T-helper 2 cell treated with Interferon-gamma antibody and Interleukin-4, amounts not matched to agents 100 ng/mL and 5 ng/mL, for 36 hours (primary cell): ENCODE measurements at regions not wholly inside any gene's neighbourhood (a gene's known extent, or its start where the extent isn't known, plus 50 kb on each side); places are given as distances from the start of the nearest gene placed in this dataset.
"Not testable (repeated sequence)": the region's sequence is repeated elsewhere in the genome, so short reads cannot be mapped to it uniquely, and the experiment has no call there.

Experiments
- intact Hi-C: fragments of 100-400 bp; cut with micrococcal nuclease; formaldehyde crosslinking; loops from one replicate; pipeline ENCODE4 v1.15.1; 2023

- intact Hi-C loops, result no loop called here
These were observed 1084.6 kb upstream of the TMEFF2 start for GRCh38 chr2:193279361-193279760.

- intact Hi-C loops, result no loop called here
These were observed 1082.3 kb upstream of the TMEFF2 start for GRCh38 chr2:193276988-193277387.

DNA sequence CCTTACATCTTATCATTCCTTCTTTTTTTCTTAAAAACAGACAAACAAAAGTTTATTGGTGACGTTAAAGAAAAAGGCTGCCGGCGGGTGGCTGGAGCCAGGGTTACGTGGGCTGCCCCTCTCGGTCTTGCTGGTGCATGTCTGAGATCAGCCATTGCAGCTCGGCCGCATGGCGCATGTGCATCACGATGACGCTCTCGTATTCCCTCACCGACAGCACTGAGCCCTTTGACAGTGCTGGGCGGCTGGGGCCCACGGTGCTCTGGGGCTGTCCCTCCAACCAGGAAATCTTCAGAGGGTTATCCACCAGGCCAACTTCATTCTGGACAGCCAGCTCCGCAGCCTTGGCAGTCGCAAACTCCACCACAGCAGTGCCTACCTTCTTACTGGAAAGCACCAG lies 1081.8 kb upstream of the TMEFF2 start:
- intact Hi-C loops, result no loop called here

DNA sequence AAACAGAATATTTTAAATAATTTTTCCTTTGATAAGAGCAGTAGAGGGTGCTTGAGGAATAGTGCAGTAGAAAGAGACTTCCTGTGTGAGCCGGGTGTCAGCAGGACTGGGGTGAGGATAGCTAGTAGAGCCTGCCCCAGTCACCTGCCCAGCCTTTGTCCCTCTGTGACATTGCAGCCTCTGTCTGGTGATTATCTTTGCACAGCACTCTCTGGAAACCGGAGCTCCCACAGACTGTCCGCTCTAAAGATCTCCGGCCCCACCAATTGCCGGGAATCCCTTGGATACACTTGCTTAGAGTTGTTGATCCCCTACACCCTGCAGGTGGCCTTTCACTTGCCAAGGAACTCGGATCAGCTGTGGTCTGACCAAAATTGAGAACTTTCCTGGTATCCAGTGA lies 1081.3 kb upstream of the TMEFF2 start:
- intact Hi-C loops, result no loop called here

GRCh38 chr2:193272011-193272410 lies 1077.3 kb upstream of the TMEFF2 start:
- intact Hi-C loops, result no loop called here

- intact Hi-C loops, result no loop called here
These were observed 1076.1 kb upstream of the TMEFF2 start for GRCh38 chr2:193270816-193271215.

GRCh38 chr2:193267496-193268002 lies 1072.8 kb upstream of the TMEFF2 start:
- intact Hi-C loops, result no loop called here

GRCh38 chr2:193253014-193253530 lies 1058.3 kb upstream of the TMEFF2 start:
- intact Hi-C loops, result no loop called here

DNA sequence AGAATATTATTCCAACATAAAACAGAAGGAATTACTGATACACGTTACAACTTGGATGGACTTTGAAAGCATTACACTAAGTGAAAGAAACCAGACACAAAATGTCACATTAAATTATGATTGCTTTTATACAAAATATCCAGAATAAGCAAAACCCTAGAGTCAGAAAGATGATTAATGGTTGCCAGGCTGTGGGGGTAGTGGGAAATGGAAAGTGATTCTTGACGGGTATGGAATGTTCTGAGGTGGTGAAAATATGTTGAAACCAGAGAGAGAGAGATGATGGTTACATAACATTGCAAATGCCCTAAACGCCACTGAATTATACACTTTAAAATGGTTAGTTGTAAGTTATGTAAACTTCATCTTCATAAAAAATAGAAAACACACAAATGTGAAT lies 1057.2 kb upstream of the TMEFF2 start:
- intact Hi-C loops, result no loop called here

GRCh38 chr2:193250389-193250788 lies 1055.7 kb upstream of the TMEFF2 start:
- intact Hi-C loops, result no loop called here

GRCh38 chr2:193240752-193241151 lies 1046.0 kb upstream of the TMEFF2 start:
- intact Hi-C loops, result no loop called here

DNA sequence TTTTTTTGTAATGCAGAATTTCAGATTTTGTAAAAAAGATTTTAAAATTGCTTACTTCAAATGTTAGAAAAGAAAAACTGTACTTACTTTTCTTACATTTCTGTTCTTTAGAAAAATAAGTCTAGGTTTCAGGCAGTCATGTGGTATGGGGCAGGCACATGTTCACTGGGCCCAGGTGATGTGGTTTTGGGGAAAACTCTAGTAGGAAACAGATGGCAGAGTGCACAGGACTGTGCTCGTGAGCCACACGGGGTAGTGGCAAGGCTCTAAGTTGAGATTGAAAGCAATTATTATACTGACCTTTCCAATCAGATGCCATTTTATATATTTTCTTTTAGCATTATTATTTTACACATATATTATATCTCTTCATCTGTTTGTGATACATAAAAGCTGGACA lies 1036.9 kb upstream of the TMEFF2 start:
- intact Hi-C loops, result no loop called here

- intact Hi-C loops, result no loop called here
These were observed 1033.5 kb upstream of the TMEFF2 start for GRCh38 chr2:193228276-193228675.

DNA sequence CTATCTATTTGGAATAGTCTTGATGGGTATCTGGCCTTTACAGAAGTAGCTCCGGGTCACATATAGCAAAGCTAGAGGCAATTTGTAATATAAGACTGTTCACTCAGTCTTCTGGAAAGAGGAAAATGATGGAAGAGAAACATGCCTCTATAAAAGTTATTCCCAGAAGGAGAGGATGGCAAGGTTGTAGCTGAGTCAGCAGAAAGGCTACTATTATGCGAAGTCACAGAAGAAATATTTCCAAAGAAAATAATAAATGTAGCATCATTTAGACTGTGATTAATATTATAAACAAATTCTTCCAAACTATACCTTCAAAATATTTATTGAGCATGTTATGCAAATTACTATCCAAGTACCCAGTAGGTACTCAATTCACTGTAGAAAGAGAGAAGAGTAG lies 1027.7 kb upstream of the TMEFF2 start:
- intact Hi-C loops, result no loop called here

- intact Hi-C loops, result no loop called here
These were observed 1024.7 kb upstream of the TMEFF2 start for GRCh38 chr2:193219413-193219812.

DNA sequence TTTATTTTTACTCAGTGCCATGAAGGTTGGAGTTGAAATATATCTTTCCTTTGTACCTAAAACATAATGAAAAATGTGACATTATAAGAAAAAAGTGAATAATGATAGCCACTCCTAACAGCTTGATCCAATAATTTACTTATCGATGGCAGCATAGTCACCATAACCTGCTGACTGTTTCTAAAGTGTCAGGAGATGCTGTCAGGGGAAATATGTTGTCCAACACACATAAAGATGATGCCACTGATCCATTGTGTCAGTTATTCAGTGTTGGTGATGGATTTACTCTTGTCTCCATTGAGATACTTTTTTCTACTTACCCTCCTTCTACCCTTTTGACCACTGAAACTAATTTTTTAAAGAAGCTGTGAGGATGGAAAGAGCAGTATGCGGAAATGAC lies 1006.9 kb upstream of the TMEFF2 start:
- intact Hi-C loops, result no loop called here

DNA sequence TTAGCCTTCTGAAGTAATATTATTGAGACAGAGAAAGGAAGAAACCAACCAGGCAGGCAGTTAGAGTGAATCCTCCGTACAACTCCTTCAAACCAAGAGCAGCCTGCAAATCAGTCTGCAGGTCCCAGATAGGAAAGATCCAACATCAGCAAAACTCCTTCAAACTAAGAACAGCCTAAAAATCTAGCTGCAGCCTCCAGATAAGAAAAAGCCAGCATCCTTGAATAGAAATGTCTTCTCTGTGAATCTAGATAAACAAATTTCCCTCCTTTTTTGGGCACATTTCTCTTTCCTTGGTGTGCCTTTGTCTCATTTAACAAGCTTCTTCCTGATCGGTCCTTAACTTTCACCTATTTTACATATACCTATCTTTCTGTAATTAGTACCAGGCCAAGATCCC lies 1004.6 kb upstream of the TMEFF2 start:
- intact Hi-C loops, result no loop called here

GRCh38 chr2:193187816-193188215 lies 993.1 kb upstream of the TMEFF2 start:
- intact Hi-C loops, result no loop called here

DNA sequence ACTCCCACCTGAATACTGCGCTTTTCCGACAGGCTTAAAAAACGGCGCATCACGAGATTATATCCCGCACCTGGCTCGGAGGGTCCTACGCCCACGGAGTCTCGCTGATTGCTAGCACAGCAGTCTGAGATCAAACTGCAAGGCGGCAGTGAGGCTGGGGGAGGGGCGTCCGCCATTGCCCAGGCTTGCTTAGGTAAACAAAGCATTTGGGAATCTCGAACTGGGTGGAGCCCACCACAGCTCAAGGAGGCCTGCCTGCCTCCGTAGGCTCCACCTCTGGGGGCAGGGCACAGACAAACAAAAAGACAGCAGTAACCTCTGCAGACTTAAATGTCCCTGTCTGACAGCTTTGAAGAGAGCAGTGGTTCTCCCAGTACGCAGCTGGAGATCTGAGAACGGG lies 976.2 kb upstream of the TMEFF2 start:
- intact Hi-C loops, result not testable (repeated sequence)

- intact Hi-C loops, result no loop called here
These were observed 961.7 kb upstream of the TMEFF2 start for GRCh38 chr2:193156480-193156879.

DNA sequence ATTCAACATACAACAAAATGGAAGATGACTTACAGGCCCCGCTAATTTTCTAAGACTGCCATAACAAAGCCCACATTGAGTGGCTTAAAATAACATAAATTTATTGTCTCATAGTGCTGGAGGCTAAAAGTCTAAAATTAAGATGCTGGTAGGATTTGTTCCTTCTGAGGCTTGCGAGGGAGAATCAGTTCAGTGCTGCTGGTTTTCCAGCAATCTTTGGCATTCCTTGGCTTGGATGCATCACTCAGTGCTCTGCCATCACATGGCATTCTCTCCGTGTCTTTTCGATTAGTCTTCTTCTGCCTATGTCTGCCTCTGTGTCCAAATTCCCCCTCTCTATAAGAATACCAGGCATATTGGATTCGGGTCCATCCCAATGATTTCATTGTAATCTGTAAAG lies 959.3 kb upstream of the TMEFF2 start:
- intact Hi-C loops, result no loop called here

- intact Hi-C loops, result no loop called here
These were observed 958.8 kb upstream of the TMEFF2 start for GRCh38 chr2:193153576-193153975.

DNA sequence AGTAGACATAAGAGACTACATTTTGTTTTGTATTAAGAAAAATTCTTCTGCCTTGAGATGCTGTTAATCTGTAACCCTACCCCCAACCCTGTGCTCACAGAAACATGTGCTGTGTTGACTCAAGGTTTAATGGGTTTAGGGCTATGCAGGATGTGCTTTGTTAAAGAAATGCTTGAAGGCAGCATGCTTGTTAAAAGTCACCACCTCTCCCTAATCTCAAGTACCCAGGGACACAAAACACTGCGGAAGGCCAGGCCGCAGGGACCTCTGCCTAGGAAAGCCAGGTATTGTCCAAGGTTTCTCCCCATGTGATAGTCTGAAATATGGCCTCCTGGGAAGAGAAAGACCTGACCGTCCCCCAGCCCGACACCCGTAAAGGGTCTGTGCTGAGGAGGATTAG lies 947.7 kb upstream of the TMEFF2 start:
- intact Hi-C loops, result not testable (repeated sequence)

DNA sequence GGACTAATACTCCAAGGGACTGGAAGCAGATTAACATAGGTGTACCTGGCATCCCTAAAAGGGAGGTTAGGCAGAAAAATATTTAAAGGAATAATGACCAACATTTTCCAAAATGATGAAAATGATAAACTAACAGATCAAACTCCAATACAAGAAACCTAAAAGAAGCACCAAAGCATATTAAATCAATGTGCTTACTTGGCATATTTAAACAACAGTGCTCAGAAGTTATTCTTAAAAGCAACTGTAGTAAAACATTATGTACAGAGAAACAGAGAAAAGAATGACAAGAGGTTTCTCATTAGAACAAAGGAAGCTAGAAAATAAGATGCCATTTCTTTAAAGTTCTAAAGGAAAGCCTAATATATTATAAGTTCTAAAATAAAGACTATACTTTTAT lies 947.3 kb upstream of the TMEFF2 start:
- intact Hi-C loops, result no loop called here
